Right lobe of liver (tissue), 4 donors: ENCODE measurements at regions not wholly inside any gene's neighbourhood (a gene's known extent, or its start where the extent isn't known, plus 50 kb on each side); places are given as distances from the start of the nearest gene placed in this dataset.

Experiments
- POLR2A ChIP-seq: fragments of 450-650 bp; IDR thresholded peaks from one replicate; pipeline ENCODE4 v1.6.1; 2017; ENCODE audit warnings: antibody characterized with exemption, mild to moderate bottlenecking
- TF ChIP-seq, protein P1 (sequence below), 4 donors: fragments of 200-600 bp in 3 of 4; fragments of 450-650 bp in 1 of 4; IDR thresholded peaks; one replicate each; pipeline versions ENCODE4 v1.5.1 to v1.8.0; 2016 to 2022; ENCODE audit warnings: antibody characterized with exemption in 4 of 4, mild to moderate bottlenecking in 2 of 4
- donor health status: DM: no; HTN: no; CAD: no.
- donor health status: DM: no; HTN: no; CAD: no.
- donor health status: DM: no; HTN: yes; CAD: no.

DNA sequence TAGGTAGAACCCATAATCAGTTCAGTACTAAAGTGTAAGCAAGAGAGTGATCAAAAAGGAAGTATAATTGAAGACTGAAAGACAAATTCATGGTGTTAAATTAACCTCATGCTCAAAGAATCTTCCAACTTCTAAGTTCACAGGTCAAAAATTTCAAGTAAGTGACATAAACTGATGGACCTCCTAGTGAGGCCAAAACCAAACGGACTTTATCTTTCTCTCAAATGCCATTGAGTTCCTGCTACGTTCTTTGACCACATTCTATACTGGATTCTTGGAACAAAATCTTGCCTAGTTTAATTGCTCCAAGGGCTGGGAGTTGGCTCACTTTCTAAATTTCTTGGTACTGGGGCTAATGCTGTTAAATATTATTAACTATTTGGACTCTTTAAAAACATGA is 794.9 kb downstream of the TLE4 start:
- TF ChIP-seq, protein P1, sequence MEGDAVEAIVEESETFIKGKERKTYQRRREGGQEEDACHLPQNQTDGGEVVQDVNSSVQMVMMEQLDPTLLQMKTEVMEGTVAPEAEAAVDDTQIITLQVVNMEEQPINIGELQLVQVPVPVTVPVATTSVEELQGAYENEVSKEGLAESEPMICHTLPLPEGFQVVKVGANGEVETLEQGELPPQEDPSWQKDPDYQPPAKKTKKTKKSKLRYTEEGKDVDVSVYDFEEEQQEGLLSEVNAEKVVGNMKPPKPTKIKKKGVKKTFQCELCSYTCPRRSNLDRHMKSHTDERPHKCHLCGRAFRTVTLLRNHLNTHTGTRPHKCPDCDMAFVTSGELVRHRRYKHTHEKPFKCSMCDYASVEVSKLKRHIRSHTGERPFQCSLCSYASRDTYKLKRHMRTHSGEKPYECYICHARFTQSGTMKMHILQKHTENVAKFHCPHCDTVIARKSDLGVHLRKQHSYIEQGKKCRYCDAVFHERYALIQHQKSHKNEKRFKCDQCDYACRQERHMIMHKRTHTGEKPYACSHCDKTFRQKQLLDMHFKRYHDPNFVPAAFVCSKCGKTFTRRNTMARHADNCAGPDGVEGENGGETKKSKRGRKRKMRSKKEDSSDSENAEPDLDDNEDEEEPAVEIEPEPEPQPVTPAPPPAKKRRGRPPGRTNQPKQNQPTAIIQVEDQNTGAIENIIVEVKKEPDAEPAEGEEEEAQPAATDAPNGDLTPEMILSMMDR (IDR thresholded peaks at IDR 0.05) = no peak
- no peak for TF ChIP-seq POLR2A
